K562 (cell line): ENCODE measurements at regions not wholly inside any gene's neighbourhood (a gene's known extent, or its start where the extent isn't known, plus 50 kb on each side); places are given as distances from the start of the nearest gene placed in this dataset.

Experiments used
- ATAC-seq: fragments of 200-7000 bp; cut with Tn5 transposase; 3 replicates; pipeline ENCODE4 v1.9.1; 2020; ENCODE audit warnings: moderate library complexity
- BruUV-seq: library from RNA; stranded (reverse); fragments of 400-500 nt; replicated peaks from 2 replicates; lab custom pipeline; 2021; lab: Mats Ljungman, UMichigan
- CTCF ChIA-PET: fragments of 300-600 bp; formaldehyde crosslinking; extraction: SDS; loops from one replicate; lab custom pipeline; 2021; ENCODE audit warnings: low intra/inter-chr PET ratio; lab: Yijun Ruan, JAX
- POLR2A ChIA-PET: fragments of 300-600, 350-650 bp; sonication (Branson Sonifier 250); formaldehyde crosslinking; extraction: SDS; loops from one replicate; lab custom pipeline; 2021; ENCODE audit warnings: antibody characterized with exemption, inconsistent platforms; lab: Yijun Ruan, JAX
- DNase-seq, 4 experiments: peaks; one replicate each; pipeline versions ENCODE4 v3.0.0 to v3.0.0-alpha.2; 2011 to 2018; ENCODE audit warnings: low spot score in 3 of 4, mixed read lengths in 3 of 4; ENCODE audit errors: extremely low read depth in 1 of 4
- FAIRE-seq: peaks from 2 replicates; lab custom pipeline; 2011; peaks lifted over from hg19 to GRCh38; lab: Jason Lieb, UNC
- H2AFZ ChIP-seq: 2 replicates; pipeline ENCODE4 v1.6.0; 2011; ENCODE audit warnings: low read depth, low read length, control low read depth, inconsistent platforms
- H3K27ac ChIP-seq: fragments of 200-600 bp; 3 replicates; pipeline ENCODE4 v1.8.0; 2011; ENCODE audit warnings: low read depth, mild to moderate bottlenecking, control low read depth, inconsistent platforms, low read length, moderate library complexity, mixed read lengths; ENCODE audit errors: extremely low read depth
- H3K27me3 ChIP-seq, 2 experiments: fragments of 300-600 bp in 1 of 2; 2 replicates in 1 of 2; 3 replicates in 1 of 2; pipeline versions ENCODE4 v1.6.0 to v1.8.0; 2011; ENCODE audit warnings: inconsistent platforms in 2 of 2, low read length in 2 of 2, mild to moderate bottlenecking in 1 of 2, mixed read lengths in 1 of 2, moderate library complexity in 1 of 2; ENCODE audit not compliant: control insufficient read depth in 2 of 2, insufficient read depth in 2 of 2
- H3K36me3 ChIP-seq: fragments of 300-600 bp; 3 replicates; pipeline ENCODE4 v1.8.0; 2011; ENCODE audit warnings: mild to moderate bottlenecking, low read length, inconsistent platforms; ENCODE audit not compliant: control insufficient read depth, insufficient read depth
- H3K4me1 ChIP-seq, 2 experiments: fragments of 200-600 bp in 1 of 2; replicated peaks in 1 of 2; 2 replicates in 1 of 2; 3 replicates in 1 of 2; pipeline versions ENCODE4 v1.5.1 to v1.8.0; 2011; ENCODE audit warnings: inconsistent platforms in 2 of 2, low read length in 2 of 2, mild to moderate bottlenecking in 1 of 2, mixed read lengths in 1 of 2, moderate library complexity in 1 of 2; ENCODE audit not compliant: control insufficient read depth in 2 of 2, insufficient read depth in 2 of 2
- H3K4me2 ChIP-seq: 2 replicates; pipeline ENCODE4 v1.6.1; 2011; ENCODE audit warnings: low read length, control low read depth, inconsistent platforms, mixed read lengths; ENCODE audit not compliant: insufficient read depth
- H3K4me3 ChIP-seq: fragments of 200-600 bp; sonication (generic), shearing (Covaris generic); 2 replicates; pipeline ENCODE4 v1.5.1; 2016; ENCODE audit warnings: control low read depth, inconsistent platforms
- H3K79me2 ChIP-seq: fragments of 200-600 bp; 3 replicates; pipeline ENCODE4 v1.8.0; 2011; ENCODE audit warnings: low read length, inconsistent platforms; ENCODE audit not compliant: control insufficient read depth, insufficient read depth
- H3K9ac ChIP-seq, 2 experiments: 2 replicates each; pipeline versions ENCODE4 v1.6.0 to v1.6.1; 2011; ENCODE audit warnings: low read depth in 2 of 2, low read length in 2 of 2, control low read depth in 1 of 2, inconsistent platforms in 1 of 2, mild to moderate bottlenecking in 1 of 2, mixed read lengths in 1 of 2; ENCODE audit not compliant: insufficient read depth in 1 of 2
- H3K9me1 ChIP-seq: one replicate; pipeline ENCODE4 v1.6.0; 2011; ENCODE audit warnings: inconsistent platforms, mild to moderate bottlenecking, low read length, moderate library complexity; ENCODE audit not compliant: control insufficient read depth, insufficient read depth
- H3K9me3 ChIP-seq: replicated peaks from 2 replicates; pipeline ENCODE4 v1.5.1; 2011; ENCODE audit warnings: low read depth, low read length, inconsistent platforms; ENCODE audit not compliant: control insufficient read depth, insufficient read depth
- H4K20me1 ChIP-seq: replicated peaks from 2 replicates; pipeline ENCODE4 v1.6.1; 2011; ENCODE audit warnings: low read length, inconsistent platforms, mixed read lengths; ENCODE audit not compliant: control insufficient read depth, insufficient read depth
- PHB2 ChIP-seq: fragments of 450-650 bp; IDR thresholded peaks from 2 replicates; pipeline ENCODE4 v1.6.1; 2017; ENCODE audit warnings: low read depth
- PHF8 ChIP-seq: fragments of 200-600 bp; sonication (generic); IDR thresholded peaks from 2 replicates; pipeline ENCODE4 v1.6.1; 2012; ENCODE audit warnings: mixed run types, mild to moderate bottlenecking, inconsistent platforms, low read length, moderate library complexity, borderline replicate concordance
- TAF9B ChIP-seq: fragments of 450-650 bp; IDR thresholded peaks from 2 replicates; pipeline ENCODE4 v1.6.1; 2018; ENCODE audit warnings: mild to moderate bottlenecking; ENCODE audit not compliant: partially characterized antibody
- WGBS: fragments of 100-300 bp; shearing (Covaris generic); methylation state at CpG from one replicate; pipeline ENCODE4 v1.1.6; 2016; ENCODE audit warnings: low coverage, mixed read lengths; ENCODE audit not compliant: insufficient coverage; ENCODE audit errors: missing lambda C conversion rate; 5-methylcytosine and 5-hydroxymethylcytosine counted together
- in situ Hi-C: fragments of 300-500 bp; cut with MboI; formaldehyde crosslinking; loops from 4 replicates; pipeline ENCODE4 v1.15.0; 2018; ENCODE audit warnings: inconsistent platforms, mixed read lengths
- intact Hi-C: fragments of 100-400 bp; cut with micrococcal nuclease; formaldehyde crosslinking; loops from 2 replicates; pipeline ENCODE4 v1.14.2; 2022
- TF ChIP-seq, protein P1 (sequence below): sonication (generic); formaldehyde crosslinking; IDR thresholded peaks from 2 replicates; pipeline ENCODE4 v1.8.0; 2022; ENCODE audit warnings: missing genetic modification reagents, mild to moderate bottlenecking, borderline replicate concordance
- TF ChIP-seq, protein P2 (sequence below): fragments of 450-650 bp; IDR thresholded peaks from 2 replicates; pipeline ENCODE4 v1.6.1; 2017; ENCODE audit warnings: mild to moderate bottlenecking, moderate library complexity

DNA sequence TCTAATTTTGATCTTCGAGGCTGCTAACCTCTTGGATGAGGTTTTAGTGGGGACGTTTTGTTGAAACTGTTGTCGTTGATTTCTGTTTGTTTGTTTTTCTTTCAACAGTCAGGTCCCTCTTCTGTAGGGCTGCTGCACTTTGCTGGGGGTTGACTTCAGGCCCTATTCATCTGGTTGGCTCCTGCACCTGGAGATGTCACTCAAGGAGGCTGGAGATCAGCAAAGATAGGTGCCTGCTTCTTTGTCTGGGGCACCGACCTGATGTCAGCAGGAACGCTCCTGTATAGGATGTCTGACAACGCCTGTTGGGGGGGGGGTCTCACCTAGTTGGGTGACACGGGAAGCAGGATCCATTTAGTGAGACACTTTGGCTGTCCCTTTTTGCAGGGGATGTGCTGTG, 915.6 kb upstream of the CHAC2 start:
- Histone ChIP-seq H4K20me1 (no peaks in the 10 kb centered on the region), H3K4me1 (no peaks in the 10 kb centered on the region), H3K9me1 (no peaks in the 10 kb centered on the region), H3K4me2 (no peak overlapping the region), H3K4me3 (no peak overlapping the region), H3K79me2 (no peaks in the 10 kb centered on the region), H3K9ac (no peak overlapping the region), H3K27me3 (no peaks in the 10 kb centered on the region), H3K36me3 (no peaks in the 10 kb centered on the region), H3K27ac (no peak overlapping the region), H3K9me3 (no peaks in the 10 kb centered on the region; the same call in 1 of the 2 replicates), H2AFZ (no peak overlapping the region)
- DNase-seq, result no peak
- intact Hi-C loops, result no loop called here
- ChIA-PET POLR2A (no interaction called here), CTCF (no interaction called here)
- ATAC-seq, result no peak
- in situ Hi-C loops, result no loop called here
- no TSS peak for BruUV-seq
- TF ChIP-seq PHF8 (no peak), PHB2 (no peak), TAF9B (no peak)
- TF ChIP-seq, protein P1, sequence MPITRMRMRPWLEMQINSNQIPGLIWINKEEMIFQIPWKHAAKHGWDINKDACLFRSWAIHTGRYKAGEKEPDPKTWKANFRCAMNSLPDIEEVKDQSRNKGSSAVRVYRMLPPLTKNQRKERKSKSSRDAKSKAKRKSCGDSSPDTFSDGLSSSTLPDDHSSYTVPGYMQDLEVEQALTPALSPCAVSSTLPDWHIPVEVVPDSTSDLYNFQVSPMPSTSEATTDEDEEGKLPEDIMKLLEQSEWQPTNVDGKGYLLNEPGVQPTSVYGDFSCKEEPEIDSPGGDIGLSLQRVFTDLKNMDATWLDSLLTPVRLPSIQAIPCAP (CRISPR knock-in tag), result no peak
- TF ChIP-seq, protein P2, sequence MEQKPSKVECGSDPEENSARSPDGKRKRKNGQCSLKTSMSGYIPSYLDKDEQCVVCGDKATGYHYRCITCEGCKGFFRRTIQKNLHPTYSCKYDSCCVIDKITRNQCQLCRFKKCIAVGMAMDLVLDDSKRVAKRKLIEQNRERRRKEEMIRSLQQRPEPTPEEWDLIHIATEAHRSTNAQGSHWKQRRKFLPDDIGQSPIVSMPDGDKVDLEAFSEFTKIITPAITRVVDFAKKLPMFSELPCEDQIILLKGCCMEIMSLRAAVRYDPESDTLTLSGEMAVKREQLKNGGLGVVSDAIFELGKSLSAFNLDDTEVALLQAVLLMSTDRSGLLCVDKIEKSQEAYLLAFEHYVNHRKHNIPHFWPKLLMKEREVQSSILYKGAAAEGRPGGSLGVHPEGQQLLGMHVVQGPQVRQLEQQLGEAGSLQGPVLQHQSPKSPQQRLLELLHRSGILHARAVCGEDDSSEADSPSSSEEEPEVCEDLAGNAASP, result no peak
- FAIRE-seq, result no peak
- 0% methylated on average over 7 of the region's 7 CpGs for WGBS
